Esophagus muscularis mucosa (tissue), 4 donors: ENCODE measurements at regions not wholly inside any gene's neighbourhood (a gene's known extent, or its start where the extent isn't known, plus 50 kb on each side); places are given as distances from the start of the nearest gene placed in this dataset.

Experiments
- DNase-seq: peaks from one replicate; pipeline ENCODE4 v3.0.0-alpha.2; 2017; ENCODE audit errors: extremely low spot score
- H3K27ac ChIP-seq, 4 donors: fragments of 200-600 bp; sonication (generic); replicated peaks in 1 of 4; 1 replicate in 3 of 4; 2 replicates in 1 of 4; pipeline ENCODE4 v1.5.1; 2016 to 2019; ENCODE audit warnings: mild to moderate bottlenecking in 1 of 4
- H3K27me3 ChIP-seq, 4 donors: fragments of 200-600 bp; sonication (generic); one replicate each; pipeline versions ENCODE4 v1.5.1 to v1.6.0; 2016 to 2019
- H3K36me3 ChIP-seq, 4 donors: fragments of 200-600 bp; sonication (generic); one replicate each; pipeline ENCODE4 v1.5.1; 2016 to 2019
- H3K4me1 ChIP-seq, 4 donors: fragments of 200-600 bp; sonication (generic); one replicate each; pipeline ENCODE4 v1.5.1; 2016 to 2019
- H3K4me3 ChIP-seq, 4 donors: fragments of 200-600 bp; sonication (generic); 1 replicate in 2 of 4; 2 replicates in 2 of 4; pipeline ENCODE4 v1.5.1; 2016 to 2019; ENCODE audit warnings: mild to moderate bottlenecking in 4 of 4, moderate library complexity in 1 of 4
- H3K9me3 ChIP-seq, 4 donors: fragments of 200-600 bp; sonication (generic); 1 replicate in 3 of 4; 2 replicates in 1 of 4; pipeline ENCODE4 v1.5.1; 2016 to 2019
- CTCF ChIP-seq, 3 experiments: fragments of 200-600 bp in 2 of 3; fragments of 450-650 bp in 1 of 3; sonication (generic) in 2 of 3; IDR thresholded peaks; one replicate each; pipeline ENCODE4 v1.5.1; 2017 to 2019; ENCODE audit warnings: antibody characterized with exemption in 3 of 3, mild to moderate bottlenecking in 2 of 3, moderate library complexity in 1 of 3
- EP300 ChIP-seq: sonication (generic); formaldehyde crosslinking; IDR thresholded peaks from one replicate; pipeline ENCODE4 v1.6.1; 2017; ENCODE audit warnings: antibody characterized with exemption
- POLR2A ChIP-seq: fragments of 450-650 bp; IDR thresholded peaks from one replicate; pipeline ENCODE4 v1.6.1; 2017; ENCODE audit warnings: antibody characterized with exemption, moderate library complexity, mild to moderate bottlenecking, low read depth
- POLR2AphosphoS5 ChIP-seq, 2 donors: sonication (generic); formaldehyde crosslinking; IDR thresholded peaks; one replicate each; pipeline ENCODE4 v1.6.1; 2017; ENCODE audit warnings: antibody characterized with exemption in 2 of 2
- WGBS: methylation state at CpG from one replicate; pipeline ENCODE4 v1.1.5; 2018; 5-methylcytosine and 5-hydroxymethylcytosine counted together
- intact Hi-C: fragments of 100-400 bp; cut with DNase I; formaldehyde crosslinking; loops from one replicate; pipeline ENCODE4 v1.15.1; 2023

GRCh38 chr6:68468244-68468884, 166.7 kb upstream of the ADGRB3 start:
- no peak overlapping the region for H3K4me3 ChIP-seq
- H3K4me1 ChIP-seq: no peaks in the 10 kb centered on the region
- H3K27me3 ChIP-seq: peaks cover 0 to 3% (median 0%) of the 10 kb centered on the region in 4 donors
- no peak overlapping the region for H3K27ac ChIP-seq
- WGBS: 37% methylated on average over 4 of the region's 4 CpGs
- H3K36me3 ChIP-seq: no peaks in the 10 kb centered on the region
- DNase-seq: no peak
- H3K9me3 ChIP-seq: no peaks in the 10 kb centered on the region
- intact Hi-C loops: no loop called here
- TF ChIP-seq POLR2AphosphoS5 (IDR thresholded peaks at IDR 0.05) (no peak), CTCF (IDR thresholded peaks at IDR 0.05) (no peak), EP300 (no peak), POLR2A (no peak)

- DNase-seq: no peak
- no peak overlapping the region for H3K4me3 ChIP-seq
- no peaks in the 10 kb centered on the region for H3K36me3 ChIP-seq
- WGBS: 86% methylated on average over 3 of the region's 3 CpGs
- H3K9me3 ChIP-seq: peaks cover 0 to 17% (median 2%) of the 10 kb centered on the region in 4 donors
- TF ChIP-seq POLR2AphosphoS5 (IDR thresholded peaks at IDR 0.05) (no peak), EP300 (no peak), CTCF (IDR thresholded peaks at IDR 0.05) (no peak), POLR2A (no peak)
- intact Hi-C loops: no loop called here
- no peaks in the 10 kb centered on the region for H3K4me1 ChIP-seq
- H3K27ac ChIP-seq: no peak overlapping the region
- H3K27me3 ChIP-seq: no peaks in the 10 kb centered on the region
Measured at GRCh38 chr6:68458447-68458846, 176.6 kb upstream of the ADGRB3 start.

DNA sequence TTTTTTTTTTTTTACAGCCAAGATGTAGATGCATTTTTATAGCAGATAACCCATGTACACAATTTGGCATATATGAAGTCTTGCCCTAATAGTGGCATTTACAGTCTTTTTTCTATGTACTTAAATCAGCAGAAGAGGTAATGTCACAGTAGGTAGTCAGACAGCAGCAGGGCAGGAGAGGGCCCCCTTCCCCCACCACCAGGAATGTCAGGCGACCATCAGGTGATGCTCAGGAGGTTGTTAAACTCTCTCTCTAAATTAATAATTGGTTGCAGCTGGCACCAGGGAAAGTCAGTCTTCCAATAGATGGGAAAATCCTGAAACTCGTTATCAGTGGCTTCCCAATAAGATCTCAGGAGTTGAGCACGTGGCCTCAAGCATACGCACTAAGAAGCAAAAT, 188.0 kb upstream of the ADGRB3 start:
- Histone ChIP-seq H3K9me3 (no peaks in the 10 kb centered on the region), H3K4me3 (no peak overlapping the region), H3K27ac (no peak overlapping the region), H3K36me3 (no peaks in the 10 kb centered on the region), H3K4me1 (no peaks in the 10 kb centered on the region), H3K27me3 (no peaks in the 10 kb centered on the region)
- intact Hi-C loops: no loop called here
- WGBS: 78% methylated on average over 4 of the region's 4 CpGs
- DNase-seq: no peak
- no peak for TF ChIP-seq CTCF (IDR thresholded peaks at IDR 0.05)
- no peak for TF ChIP-seq POLR2AphosphoS5 (IDR thresholded peaks at IDR 0.05)
- TF ChIP-seq POLR2A: no peak
- no peak for TF ChIP-seq EP300

GRCh38 chr6:68445926-68446325, 189.2 kb upstream of the ADGRB3 start:
- no peaks in the 10 kb centered on the region for H3K4me1 ChIP-seq

More at GRCh38 chr6:68445926-68446325, 189.2 kb upstream of the ADGRB3 start:
- H3K27ac ChIP-seq: no peak overlapping the region
- intact Hi-C loops: no loop called here
- no peaks in the 10 kb centered on the region for H3K27me3 ChIP-seq
- H3K4me3 ChIP-seq: no peak overlapping the region
- H3K9me3 ChIP-seq: no peaks in the 10 kb centered on the region
- no peaks in the 10 kb centered on the region for H3K36me3 ChIP-seq
- DNase-seq: no peak
- TF ChIP-seq POLR2AphosphoS5 (IDR thresholded peaks at IDR 0.05) (no peak), POLR2A (no peak), EP300 (no peak), CTCF (IDR thresholded peaks at IDR 0.05) (no peak)
